ENCODE measurements at regions not wholly inside any gene's neighbourhood (a gene's known extent, or its start where the extent isn't known, plus 50 kb on each side); places are given as distances from the start of the nearest gene placed in this dataset.

GRCh38 chr20:52793339-52793963, 178.7 kb upstream of the TSHZ2 start:
- DNase-seq (ENCODE audit: low read depth), result no peak

DNA sequence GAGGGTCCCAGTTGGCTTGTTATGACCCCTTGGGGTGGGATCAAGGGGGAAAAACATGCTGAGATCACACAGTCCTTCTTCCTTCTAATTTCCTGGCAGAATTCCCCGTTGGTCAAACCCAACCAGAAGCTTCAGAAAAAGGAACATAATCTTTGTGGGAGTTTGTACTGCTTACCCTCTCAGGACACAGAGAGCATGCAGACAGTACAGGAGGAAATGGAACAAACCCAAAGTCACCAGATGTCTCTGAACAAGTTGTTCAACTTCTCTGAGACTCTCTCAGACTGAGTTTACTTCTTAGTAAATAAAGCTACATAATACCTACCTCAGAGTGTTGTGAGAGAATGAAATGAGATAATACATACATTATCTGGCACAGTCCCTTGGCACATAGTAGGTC, 181.1 kb upstream of the TSHZ2 start:
- no peak for DNase-seq (ENCODE audit: low read depth)
- no peak overlapping the region for H3K4me3 ChIP-seq (ENCODE audit: low read depth, low read length)

More at GRCh38 chr20:52793339-52793963, 178.7 kb upstream of the TSHZ2 start:
- no peak overlapping the region for H3K4me3 ChIP-seq (ENCODE audit: low read depth, low read length)

DNA sequence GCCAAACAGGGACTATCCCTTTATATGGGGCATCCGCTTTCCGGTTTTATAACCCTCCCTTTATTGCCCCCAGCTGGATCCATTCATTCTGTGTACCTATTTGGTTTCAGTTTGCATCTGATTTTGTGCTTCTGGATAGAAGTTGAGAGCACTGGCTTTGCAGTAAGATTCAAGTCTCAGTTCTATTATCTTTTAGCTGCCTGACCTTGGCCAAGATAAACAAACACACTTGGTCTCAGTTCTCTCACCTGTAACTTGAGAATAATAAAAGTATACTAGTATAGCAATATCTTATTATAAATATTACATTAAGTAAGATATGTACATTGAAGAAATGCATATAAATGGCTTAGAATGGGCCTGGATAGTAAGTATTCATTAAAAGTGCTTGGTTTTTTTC, 182.4 kb upstream of the TSHZ2 start:
- H3K4me3 ChIP-seq (ENCODE audit: low read depth, low read length), result no peak overlapping the region
- no peak for DNase-seq (ENCODE audit: low read depth)

DNA sequence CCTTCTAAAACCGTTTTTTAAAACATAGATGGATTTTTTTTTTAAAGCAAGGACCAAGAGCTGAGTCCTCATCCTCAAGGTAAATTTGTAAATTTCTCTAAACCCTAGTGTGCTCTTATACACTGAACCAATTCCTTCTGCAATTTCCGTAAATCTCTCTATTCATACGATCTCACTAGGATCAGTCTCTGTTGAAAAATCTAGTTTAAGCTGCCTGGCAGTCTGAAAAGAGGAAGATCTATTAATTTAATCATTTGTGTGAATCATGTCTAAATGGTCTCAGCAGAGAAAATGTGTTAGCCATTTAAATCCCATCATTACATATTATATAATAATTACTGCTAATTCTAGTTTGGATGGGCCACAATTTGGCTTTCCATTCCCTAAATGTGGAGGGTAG, 184.2 kb upstream of the TSHZ2 start:
- H3K4me3 ChIP-seq (ENCODE audit: low read depth, low read length), result no peak overlapping the region
- no peak for DNase-seq (ENCODE audit: low read depth)

- no peak overlapping the region for H3K4me3 ChIP-seq (ENCODE audit: low read depth, low read length)
- DNase-seq (ENCODE audit: low read depth), result no peak
These were observed 184.9 kb upstream of the TSHZ2 start for GRCh38 chr20:52787216-52787615.

GRCh38 chr20:52785679-52786078, 186.5 kb upstream of the TSHZ2 start:
- peak; percentile 7 for DNase-seq (ENCODE audit: low read depth)
- no peak overlapping the region for H3K4me3 ChIP-seq (ENCODE audit: low read depth, low read length)

GRCh38 chr20:52783769-52784168, 188.4 kb upstream of the TSHZ2 start:
- no peak overlapping the region for H3K4me3 ChIP-seq (ENCODE audit: low read depth, low read length)
- no peak for DNase-seq (ENCODE audit: low read depth)

- no peak for DNase-seq (ENCODE audit: low read depth)
- H3K4me3 ChIP-seq (ENCODE audit: low read depth, low read length), result no peak overlapping the region
These were observed 191.7 kb upstream of the TSHZ2 start for GRCh38 chr20:52780462-52780861.

DNA sequence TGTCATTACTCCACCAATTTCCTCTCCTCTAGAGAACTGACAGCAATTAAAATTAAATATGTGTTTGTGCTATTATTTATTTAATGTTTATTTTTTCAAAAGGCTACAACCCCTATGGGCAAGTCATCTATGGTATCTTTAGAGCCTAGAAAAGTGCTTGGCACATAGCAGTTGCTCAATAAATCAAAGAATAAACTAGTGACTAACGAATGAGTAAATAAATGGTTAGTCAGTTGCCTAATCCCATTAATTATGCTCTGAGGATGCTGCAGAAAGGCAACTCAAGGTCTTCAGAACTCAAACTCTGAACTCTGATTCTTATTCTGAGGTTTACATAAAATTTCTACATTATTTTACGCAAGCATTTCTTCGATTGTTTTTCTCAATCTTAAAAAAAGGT, 193.0 kb upstream of the TSHZ2 start:
- no peak overlapping the region for H3K4me3 ChIP-seq (ENCODE audit: low read depth, low read length)
- no peak for DNase-seq (ENCODE audit: low read depth)

DNA sequence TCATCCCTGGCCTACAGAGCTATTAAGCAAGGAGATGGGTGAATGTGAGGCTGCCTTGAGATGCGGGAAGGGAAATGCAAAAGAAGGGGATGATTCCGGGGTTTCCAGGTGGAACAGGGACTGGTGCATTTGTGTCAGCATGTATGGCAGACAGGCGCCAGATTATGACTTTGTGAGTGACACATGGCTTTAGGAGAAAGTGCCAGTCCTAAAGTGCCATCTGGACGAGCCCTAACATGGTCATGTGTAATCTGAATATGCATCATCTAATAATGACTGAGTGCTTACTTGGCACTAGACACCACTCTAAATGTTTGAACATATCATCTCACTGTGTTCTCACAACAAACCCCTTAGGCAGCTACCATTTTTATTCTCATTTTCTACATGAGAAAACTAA, 195.0 kb upstream of the TSHZ2 start:
- no peak for DNase-seq (ENCODE audit: low read depth)
- no peak overlapping the region for H3K4me3 ChIP-seq (ENCODE audit: low read depth, low read length)

DNA sequence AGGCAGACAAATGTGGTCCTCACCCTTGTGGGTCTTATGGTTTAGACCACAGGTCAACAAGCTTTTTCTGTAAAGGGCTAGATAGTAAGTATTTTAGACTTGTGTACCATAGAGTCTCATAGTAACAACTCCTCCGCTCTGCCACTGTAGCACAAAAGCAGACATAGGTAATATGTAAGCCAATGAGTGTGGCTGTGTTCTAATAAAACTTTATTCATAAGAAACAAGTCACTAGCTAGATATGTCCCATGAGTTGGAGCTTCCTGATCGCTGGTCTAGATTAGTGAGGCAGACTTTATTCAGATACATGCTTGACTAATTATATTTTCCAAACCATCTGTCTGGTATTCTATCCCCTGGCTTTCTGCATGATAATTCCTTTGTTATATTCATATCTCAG, 196.4 kb upstream of the TSHZ2 start:
- no peak overlapping the region for H3K4me3 ChIP-seq (ENCODE audit: low read depth, low read length)
- no peak for DNase-seq (ENCODE audit: low read depth)

DNA sequence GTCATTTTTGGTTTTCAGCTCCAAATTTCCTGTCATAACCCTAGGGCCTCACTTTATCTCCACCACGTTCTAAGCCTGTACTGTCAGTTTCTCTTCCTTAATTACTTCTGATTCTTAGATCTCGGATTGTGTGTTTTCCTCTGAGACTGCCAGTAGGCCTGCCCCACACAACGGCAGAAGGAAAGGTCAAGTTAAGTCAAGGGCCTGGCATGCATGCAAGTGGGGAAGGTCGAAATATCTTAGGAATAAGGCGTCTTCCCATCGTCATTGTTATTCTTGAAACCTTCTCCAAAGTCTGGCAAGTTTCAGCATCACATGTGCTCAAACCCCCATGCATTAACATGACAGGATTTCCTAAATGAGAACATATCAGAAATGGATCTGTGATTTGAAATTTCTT, 203.5 kb upstream of the TSHZ2 start:
- H3K4me3 ChIP-seq (ENCODE audit: low read depth, low read length), result no peak overlapping the region

GRCh38 chr20:52766645-52767435, 205.3 kb upstream of the TSHZ2 start:
- H3K4me3 ChIP-seq (ENCODE audit: low read depth, low read length), result no peak overlapping the region
- DNase-seq (ENCODE audit: low read depth), result no peak

More for the DNA sequence above, 203.5 kb upstream of the TSHZ2 start:
- DNase-seq (ENCODE audit: low read depth), result no peak

DNA sequence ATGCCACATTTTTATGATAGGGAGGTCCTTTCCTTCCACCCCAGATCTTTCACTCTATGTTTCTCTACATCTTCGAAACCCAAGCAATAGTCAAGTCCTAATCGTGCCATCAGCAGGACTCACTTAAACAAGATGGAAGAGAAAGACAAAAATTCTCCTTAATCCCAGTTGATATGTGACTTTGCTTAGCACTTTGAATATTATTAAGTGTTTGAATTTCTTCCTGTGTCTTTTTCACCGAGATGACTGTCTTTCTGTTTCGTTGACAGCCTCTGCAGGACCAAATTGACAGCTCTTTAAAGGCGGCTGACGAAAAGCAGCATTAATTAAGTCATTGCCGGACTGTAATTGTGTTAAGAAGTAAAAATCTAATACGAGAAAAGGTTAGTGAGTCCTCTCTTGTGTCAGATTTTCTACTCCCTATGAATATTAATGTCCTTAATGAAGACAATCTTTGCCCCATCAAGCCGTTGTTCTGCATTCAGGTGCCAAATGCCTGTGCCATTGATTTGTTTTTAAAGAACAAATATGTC, 208.8 kb upstream of the TSHZ2 start:
- no peak overlapping the region for H3K4me3 ChIP-seq (ENCODE audit: low read depth, low read length)
- no peak for DNase-seq (ENCODE audit: low read depth)

DNA sequence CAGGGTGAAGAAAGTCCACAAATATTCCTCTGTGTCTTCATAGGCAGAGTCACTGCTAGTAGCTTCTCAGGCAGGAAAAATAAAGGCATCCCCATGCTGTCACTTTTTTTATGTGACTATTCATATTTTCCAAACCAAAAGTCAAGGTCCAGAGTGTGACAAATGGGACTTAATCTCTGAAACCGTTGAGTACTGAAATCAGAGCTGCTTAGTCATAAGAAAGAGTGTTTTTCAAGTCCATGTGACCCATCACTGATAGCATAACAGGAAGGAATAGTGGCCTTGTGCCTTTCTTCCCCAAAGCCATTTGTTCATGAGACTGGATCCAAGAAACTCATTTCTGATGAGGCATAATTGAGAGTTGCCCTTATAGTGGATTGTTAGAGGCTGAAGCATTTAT, 210.3 kb upstream of the TSHZ2 start:
- no peak for DNase-seq (ENCODE audit: low read depth)
- H3K4me3 ChIP-seq (ENCODE audit: low read depth, low read length), result no peak overlapping the region

DNA sequence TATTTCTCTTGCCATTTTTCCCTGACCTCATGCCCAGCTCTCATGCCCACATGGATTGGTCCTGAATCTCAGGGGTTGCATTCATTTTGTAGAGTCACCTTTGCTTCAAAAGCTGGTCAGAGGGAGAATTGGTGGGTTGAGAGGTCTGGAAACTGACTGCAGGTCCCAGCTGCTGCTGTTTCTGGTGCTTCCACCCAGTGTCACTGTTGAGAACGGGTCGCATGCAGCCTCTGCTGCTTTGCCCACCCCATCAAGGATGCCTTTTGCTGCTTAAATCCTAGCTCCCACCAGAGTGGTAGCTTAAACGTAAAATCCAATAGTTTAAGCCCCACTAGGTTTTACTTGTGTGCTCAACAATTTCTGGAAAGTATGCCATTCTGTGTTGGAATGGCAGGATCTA, 211.4 kb upstream of the TSHZ2 start:
- DNase-seq (ENCODE audit: low read depth), result no peak
- H3K4me3 ChIP-seq (ENCODE audit: low read depth, low read length), result no peak overlapping the region

DNA sequence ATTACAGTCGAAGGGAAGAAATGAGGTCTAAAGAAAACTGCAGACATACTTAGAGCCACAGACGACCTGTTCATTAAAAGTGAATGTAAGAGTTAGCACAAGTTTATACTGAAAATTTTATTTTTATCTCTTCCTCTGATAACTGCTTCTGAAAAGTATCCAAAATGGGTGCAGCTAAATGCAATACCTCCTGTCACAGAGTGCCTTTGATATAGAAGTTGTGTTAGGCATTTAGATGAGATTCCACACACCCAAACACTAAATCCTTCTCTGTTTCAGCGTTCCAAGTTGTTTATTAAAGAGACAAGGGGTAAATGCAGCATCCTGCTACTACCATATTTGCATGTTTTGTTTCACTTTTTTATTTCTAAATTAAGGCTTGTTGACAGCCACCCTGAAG, 214.7 kb upstream of the TSHZ2 start:
- H3K4me3 ChIP-seq (ENCODE audit: low read depth, low read length), result no peak overlapping the region
- DNase-seq (ENCODE audit: low read depth), result no peak

GRCh38 chr20:52755744-52756143, 216.4 kb upstream of the TSHZ2 start:
- no peak overlapping the region for H3K4me3 ChIP-seq (ENCODE audit: low read depth, low read length)
- DNase-seq (ENCODE audit: low read depth), result no peak

DNA sequence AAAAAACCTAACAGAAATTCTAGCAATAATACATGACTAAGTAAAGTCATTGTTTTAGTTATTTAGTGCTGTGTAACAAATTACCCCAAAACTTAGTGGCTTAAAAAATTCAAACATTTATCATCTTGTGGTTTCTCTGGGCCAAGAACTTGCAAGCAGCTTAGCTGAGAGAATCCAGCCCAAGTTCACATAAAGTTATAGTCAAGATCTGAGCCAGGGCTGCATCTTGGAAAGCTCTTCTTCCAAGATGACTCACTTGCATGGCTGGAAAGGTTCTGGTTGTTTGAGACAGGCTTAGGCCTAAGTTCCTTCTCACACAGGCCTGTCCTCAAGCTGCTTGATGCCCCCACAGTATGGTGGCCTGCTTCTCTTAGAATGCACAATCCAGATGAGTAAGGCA, 217.8 kb upstream of the TSHZ2 start:
- no peak for DNase-seq (ENCODE audit: low read depth)
- H3K4me3 ChIP-seq (ENCODE audit: low read depth, low read length), result no peak overlapping the region

DNA sequence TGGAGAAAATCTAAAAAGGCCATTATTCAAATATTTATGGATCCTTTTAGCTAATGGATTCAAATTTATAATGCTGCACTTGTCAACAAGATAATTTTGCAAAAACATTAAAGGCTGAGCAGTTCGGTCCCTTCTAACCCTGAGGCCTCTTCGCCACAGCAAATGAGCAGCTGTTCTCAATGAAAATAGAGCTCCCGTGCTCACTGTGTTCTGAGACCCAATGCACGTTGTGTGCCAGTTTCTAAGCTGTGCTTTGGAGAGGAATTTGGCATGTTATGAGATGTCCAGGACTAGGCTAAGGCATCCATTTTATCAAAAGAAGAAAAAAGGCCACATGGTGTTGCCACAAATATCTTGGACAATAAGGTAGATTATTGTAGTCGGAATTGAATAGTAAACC, 220.1 kb upstream of the TSHZ2 start:
- no peak overlapping the region for H3K4me3 ChIP-seq (ENCODE audit: low read depth, low read length)
- no peak for DNase-seq (ENCODE audit: low read depth)

GRCh38 chr20:52751571-52751970, 220.6 kb upstream of the TSHZ2 start:
- no peak overlapping the region for H3K4me3 ChIP-seq (ENCODE audit: low read depth, low read length)
- no peak for DNase-seq (ENCODE audit: low read depth)

Measured in skeletal muscle cell (primary cell).